Trophoblast cell (in vitro differentiated cells and primary cell): ENCODE measurements at regions not wholly inside any gene's neighbourhood (a gene's known extent, or its start where the extent isn't known, plus 50 kb on each side); places are given as distances from the start of the nearest gene placed in this dataset.
"Not testable (repeated sequence)": the region's sequence is repeated elsewhere in the genome, so short reads cannot be mapped to it uniquely, and the experiment has no call there.

Experiments
- DNase-seq, 2 donors: peaks; one replicate each; pipeline ENCODE4 v3.0.0-alpha.2; 2016
- H2AFZ ChIP-seq: 2 replicates; pipeline ENCODE4 v1.6.1; 2013; ENCODE audit warnings: low read length, moderate library complexity, mild to moderate bottlenecking; ENCODE audit not compliant: insufficient read depth, poor library complexity
- H2AK5ac ChIP-seq: 2 replicates; pipeline ENCODE4 v1.6.1; 2013; ENCODE audit warnings: mild to moderate bottlenecking, low read length
- H2BK120ac ChIP-seq: 2 replicates; pipeline ENCODE4 v1.6.1; 2013; ENCODE audit warnings: low read length, mild to moderate bottlenecking, moderate library complexity; ENCODE audit not compliant: insufficient read depth, poor library complexity
- H2BK12ac ChIP-seq: 2 replicates; pipeline ENCODE4 v1.6.1; 2013; ENCODE audit warnings: mild to moderate bottlenecking, low read length, moderate library complexity
- H2BK5ac ChIP-seq: 2 replicates; pipeline ENCODE4 v1.6.1; 2013; ENCODE audit warnings: low read length, low read depth, moderate library complexity, mild to moderate bottlenecking; ENCODE audit not compliant: poor library complexity
- H3K14ac ChIP-seq: 2 replicates; pipeline ENCODE4 v1.6.1; 2013; ENCODE audit warnings: mild to moderate bottlenecking, low read length
- H3K18ac ChIP-seq: 2 replicates; pipeline ENCODE4 v1.6.1; 2013; ENCODE audit warnings: mild to moderate bottlenecking, low read length
- H3K23ac ChIP-seq: 2 replicates; pipeline ENCODE4 v1.6.1; 2013; ENCODE audit warnings: low read length
- H3K27ac ChIP-seq: 2 replicates; pipeline ENCODE4 v1.5.1; 2013; ENCODE audit warnings: low read depth, mild to moderate bottlenecking, inconsistent platforms, low read length, moderate library complexity
- H3K27me3 ChIP-seq: 2 replicates; pipeline ENCODE4 v1.6.1; 2013; ENCODE audit warnings: inconsistent platforms, mild to moderate bottlenecking, low read length, moderate library complexity; ENCODE audit not compliant: insufficient read depth
- H3K36me3 ChIP-seq, 2 experiments: 1 replicate in 1 of 2; 2 replicates in 1 of 2; pipeline ENCODE4 v1.6.1; 2013; ENCODE audit warnings: low read length in 2 of 2, mild to moderate bottlenecking in 2 of 2, moderate library complexity in 1 of 2; ENCODE audit not compliant: insufficient read depth in 2 of 2, control insufficient read depth in 1 of 2
- H3K4ac ChIP-seq: 2 replicates; pipeline ENCODE4 v1.6.1; 2013; ENCODE audit warnings: low read depth, mild to moderate bottlenecking, low read length, moderate library complexity
- H3K4me1 ChIP-seq, 2 experiments: 1 replicate in 1 of 2; 2 replicates in 1 of 2; pipeline ENCODE4 v1.6.1; 2013; ENCODE audit warnings: low read length in 2 of 2, mild to moderate bottlenecking in 2 of 2, moderate library complexity in 1 of 2; ENCODE audit not compliant: insufficient read depth in 2 of 2, control insufficient read depth in 1 of 2
- H3K4me2 ChIP-seq: 2 replicates; pipeline ENCODE4 v1.6.1; 2013; ENCODE audit warnings: inconsistent platforms, mild to moderate bottlenecking, low read length, moderate library complexity
- H3K4me3 ChIP-seq: 2 replicates; pipeline ENCODE4 v1.5.1; 2013; ENCODE audit warnings: mild to moderate bottlenecking, low read depth, low read length, inconsistent platforms
- H3K79me1 ChIP-seq: one replicate; pipeline ENCODE4 v1.6.1; 2013; ENCODE audit warnings: low read length
- H3K79me2 ChIP-seq: 2 replicates; pipeline ENCODE4 v1.6.1; 2013; ENCODE audit warnings: low read length, mild to moderate bottlenecking; ENCODE audit not compliant: control insufficient read depth, insufficient read depth, poor library complexity
- H3K9ac ChIP-seq: 2 replicates; pipeline ENCODE4 v1.6.1; 2013; ENCODE audit warnings: mild to moderate bottlenecking, low read length
- H3K9me3 ChIP-seq: 2 replicates; pipeline ENCODE4 v1.6.1; 2013; ENCODE audit warnings: low read depth, mild to moderate bottlenecking, control low read depth, inconsistent platforms, low read length; ENCODE audit not compliant: insufficient read depth
- H4K12ac ChIP-seq: 2 replicates; pipeline ENCODE4 v1.6.1; 2013; ENCODE audit warnings: low read depth, mild to moderate bottlenecking, low read length, moderate library complexity
- H4K8ac ChIP-seq: 2 replicates; pipeline ENCODE4 v1.6.1; 2013; ENCODE audit warnings: low read depth, mild to moderate bottlenecking, low read length, moderate library complexity
- H4K91ac ChIP-seq: one replicate; pipeline ENCODE4 v1.6.1; 2013; ENCODE audit warnings: low read depth, mild to moderate bottlenecking, low read length, moderate library complexity
- WGBS: extraction: QIAGEN DNeasy Blood & Tissue Kit; methylation state at CpG from one replicate; pipeline ENCODE4 v1.1.7; 2013; ENCODE audit warnings: missing lambda C conversion rate; ENCODE audit not compliant: insufficient read length, insufficient coverage; ENCODE audit errors: extremely low coverage; 5-methylcytosine and 5-hydroxymethylcytosine counted together

GRCh38 chr2:2451275-2451674 lies 120.2 kb upstream of the MYT1L start:
- not testable (repeated sequence) for H3K36me3 ChIP-seq, H3K4me2 ChIP-seq, H4K8ac ChIP-seq, H2AFZ ChIP-seq, H2AK5ac ChIP-seq, H3K14ac ChIP-seq, H3K23ac ChIP-seq, H3K9ac ChIP-seq, H3K27me3 ChIP-seq, H4K12ac ChIP-seq, DNase-seq, H3K27ac ChIP-seq, H3K18ac ChIP-seq, H2BK5ac ChIP-seq, H3K9me3 ChIP-seq, H3K4ac ChIP-seq, H2BK120ac ChIP-seq, H2BK12ac ChIP-seq, H3K79me1 ChIP-seq, H4K91ac ChIP-seq, H3K4me1 ChIP-seq, H3K4me3 ChIP-seq, H3K79me2 ChIP-seq
- no CpG with 5 or more reads among the region's 4 CpGs for WGBS

DNA sequence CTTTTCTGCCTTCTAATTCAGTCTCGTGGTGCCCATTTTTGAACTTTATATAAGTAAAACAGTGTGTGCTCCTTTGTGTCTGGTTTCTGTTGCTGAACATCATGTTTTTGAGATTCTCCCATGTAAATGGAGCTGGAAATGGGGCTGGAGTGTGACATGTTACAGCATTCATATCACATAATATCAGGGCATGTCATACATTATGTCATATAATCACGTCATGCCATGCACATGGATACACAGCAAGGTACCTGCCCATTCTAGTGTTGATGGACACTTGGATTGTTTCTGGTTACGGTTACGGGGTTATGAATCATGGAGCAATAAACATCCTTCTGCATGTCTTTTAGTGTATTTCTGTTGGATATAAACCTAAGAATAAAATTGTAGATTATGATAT lies 117.1 kb upstream of the MYT1L start:
- no peak for DNase-seq
- H3K9ac ChIP-seq = no peak overlapping the region
- no peak overlapping the region for H4K8ac ChIP-seq
- no peak overlapping the region for H3K23ac ChIP-seq
- H2AK5ac ChIP-seq = no peak overlapping the region
- no peaks in the 10 kb centered on the region for H3K27me3 ChIP-seq
- no peak overlapping the region for H2BK12ac ChIP-seq
- no peak overlapping the region for H3K14ac ChIP-seq
- no peak overlapping the region for H3K4ac ChIP-seq
- no peak overlapping the region for H4K12ac ChIP-seq
- no CpG with 5 or more reads among the region's 4 CpGs for WGBS
- no peak overlapping the region for H2BK5ac ChIP-seq
- no peak overlapping the region for H3K18ac ChIP-seq
- no peaks in the 10 kb centered on the region for H3K79me1 ChIP-seq
- H3K79me2 ChIP-seq = no peaks in the 10 kb centered on the region
- no peak overlapping the region for H2BK120ac ChIP-seq
- no peaks in the 10 kb centered on the region for H3K36me3 ChIP-seq
- peaks cover 4% of the 10 kb centered on the region for H3K9me3 ChIP-seq
- no peak overlapping the region for H2AFZ ChIP-seq
- H3K4me1 ChIP-seq = no peaks in the 10 kb centered on the region
- no peak overlapping the region for H3K4me2 ChIP-seq
- no peak overlapping the region for H3K27ac ChIP-seq
- H4K91ac ChIP-seq = no peak overlapping the region
- no peak overlapping the region for H3K4me3 ChIP-seq

- no peak overlapping the region for H2BK5ac ChIP-seq
- no peak overlapping the region for H3K18ac ChIP-seq
- no peak overlapping the region for H3K14ac ChIP-seq
- no peaks in the 10 kb centered on the region for H3K27me3 ChIP-seq
- H3K36me3 ChIP-seq = no peaks in the 10 kb centered on the region
- H4K91ac ChIP-seq = no peak overlapping the region
- H2AK5ac ChIP-seq = no peak overlapping the region
- no peak overlapping the region for H4K12ac ChIP-seq
- DNase-seq = no peak
- H3K9ac ChIP-seq = no peak overlapping the region
- no peak overlapping the region for H3K4me2 ChIP-seq
- no peaks in the 10 kb centered on the region for H3K4me1 ChIP-seq
- H3K79me1 ChIP-seq = no peaks in the 10 kb centered on the region
- no peak overlapping the region for H3K23ac ChIP-seq
- H4K8ac ChIP-seq = no peak overlapping the region
- H3K27ac ChIP-seq = no peak overlapping the region
- no peaks in the 10 kb centered on the region for H3K79me2 ChIP-seq
- WGBS = no CpG with 5 or more reads among the region's 5 CpGs
- no peak overlapping the region for H3K4me3 ChIP-seq
- peaks cover 2% of the 10 kb centered on the region for H3K9me3 ChIP-seq
- no peak overlapping the region for H3K4ac ChIP-seq
- H2AFZ ChIP-seq = no peak overlapping the region
- no peak overlapping the region for H2BK120ac ChIP-seq
- H2BK12ac ChIP-seq = no peak overlapping the region
These were observed 91.5 kb upstream of the MYT1L start for GRCh38 chr2:2422621-2423020.

GRCh38 chr2:2413525-2413924 lies 82.5 kb upstream of the MYT1L start:
- Histone ChIP-seq H4K12ac (no peak overlapping the region), H3K79me2 (no peaks in the 10 kb centered on the region), H3K79me1 (no peaks in the 10 kb centered on the region), H3K27ac (no peak overlapping the region), H3K18ac (no peak overlapping the region), H3K9me3 (no peaks in the 10 kb centered on the region), H2BK12ac (no peak overlapping the region), H3K4ac (no peak overlapping the region), H4K91ac (no peak overlapping the region), H2BK120ac (no peak overlapping the region), H3K36me3 (no peaks in the 10 kb centered on the region), H3K9ac (no peak overlapping the region), H3K4me3 (no peak overlapping the region), H2AK5ac (no peak overlapping the region), H3K27me3 (no peaks in the 10 kb centered on the region), H3K23ac (no peak overlapping the region), H3K4me1 (no peaks in the 10 kb centered on the region), H3K14ac (no peak overlapping the region), H4K8ac (no peak overlapping the region), H2BK5ac (no peak overlapping the region), H2AFZ (no peak overlapping the region), H3K4me2 (no peak overlapping the region)
- DNase-seq = no peak
- no CpG with 5 or more reads among the region's 2 CpGs for WGBS
